ENCODE measurements at regions not wholly inside any gene's neighbourhood (a gene's known extent, or its start where the extent isn't known, plus 50 kb on each side); places are given as distances from the start of the nearest gene placed in this dataset.

- TF ChIP-seq MAX (IDR thresholded peaks at IDR 0.05) = no peak
- no peak for TF ChIP-seq CTCF (IDR thresholded peaks at IDR 0.05; ENCODE audit: low read depth, low read length, missing input control)
- no peak for TF ChIP-seq JUND (IDR thresholded peaks at IDR 0.05)
- no peak for TF ChIP-seq TAF1 (conservative IDR thresholded peaks at IDR 0.05)
- TF ChIP-seq REST (IDR thresholded peaks at IDR 0.05) = no peak
- no peak for TF ChIP-seq YY1 (IDR thresholded peaks at IDR 0.05)
- no peak for TF ChIP-seq GABPA (IDR thresholded peaks at IDR 0.05 in 1 of 2, conservative IDR thresholded peaks at IDR 0.05 in 1 of 2)
- TF ChIP-seq RAD21 (IDR thresholded peaks at IDR 0.05) = no peak
- no peak for TF ChIP-seq FOXA1 (IDR thresholded peaks at IDR 0.05)
- no peak for TF ChIP-seq EGR1 (IDR thresholded peaks at IDR 0.05; ENCODE audit: low read depth in 2 of 2)
Measured at GRCh38 chr13:34578471-34578870, 363.6 kb upstream of the NBEA start.

Measured in liver (tissue), 3 donors.